GM21723 (cell line): ENCODE measurements at regions not wholly inside any gene's neighbourhood (a gene's known extent, or its start where the extent isn't known, plus 50 kb on each side); places are given as distances from the start of the nearest gene placed in this dataset.

ENCODE experiments used
- ATAC-seq: cut with Tn5 transposase; IDR thresholded peaks from one replicate; pipeline ENCODE4 v1.9.1; 2021; ENCODE audit warnings: mild to moderate bottlenecking, moderate library complexity; ENCODE audit not compliant: unreplicated experiment

DNA sequence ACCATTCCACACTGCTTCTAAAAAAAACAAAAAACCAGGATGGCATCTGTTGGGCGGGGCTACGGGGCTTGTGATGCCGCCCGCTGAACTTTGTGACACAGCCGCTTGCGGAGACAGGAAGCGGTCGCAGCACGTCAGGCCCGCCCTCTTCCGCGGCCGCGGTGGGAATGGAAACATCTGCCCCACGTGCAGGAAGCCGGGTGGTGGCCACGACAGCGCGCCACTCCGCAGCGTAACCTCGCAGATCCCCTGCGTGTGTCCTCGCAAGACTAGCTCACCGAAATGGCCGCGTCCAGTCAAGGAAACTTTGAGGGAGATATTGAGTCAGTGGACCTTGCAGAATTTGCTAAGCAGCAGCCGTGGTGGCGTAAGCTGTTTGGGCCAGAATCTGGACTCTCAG, 168.5 kb downstream of the SUCLG1 start:
- no peak for ATAC-seq

DNA sequence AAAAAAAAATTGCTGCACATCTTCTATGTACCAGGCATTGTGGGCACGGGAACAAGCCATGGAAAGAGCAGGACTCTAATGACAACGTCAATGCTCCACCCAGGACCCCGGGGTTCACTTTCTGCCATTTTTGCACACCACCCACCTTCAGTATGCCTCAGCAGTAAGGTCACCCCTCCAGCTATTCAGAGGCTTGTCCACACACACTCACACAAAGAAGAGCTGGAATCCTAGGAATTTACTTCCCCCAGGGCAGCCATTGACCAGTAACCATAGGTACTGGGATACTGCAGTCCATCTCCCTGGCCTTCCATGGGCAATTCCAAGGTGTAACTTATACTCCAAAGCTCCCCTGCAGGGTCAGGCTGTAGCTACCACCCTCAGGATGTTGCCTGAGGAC, 170.8 kb downstream of the SUCLG1 start:
- ATAC-seq: no peak

DNA sequence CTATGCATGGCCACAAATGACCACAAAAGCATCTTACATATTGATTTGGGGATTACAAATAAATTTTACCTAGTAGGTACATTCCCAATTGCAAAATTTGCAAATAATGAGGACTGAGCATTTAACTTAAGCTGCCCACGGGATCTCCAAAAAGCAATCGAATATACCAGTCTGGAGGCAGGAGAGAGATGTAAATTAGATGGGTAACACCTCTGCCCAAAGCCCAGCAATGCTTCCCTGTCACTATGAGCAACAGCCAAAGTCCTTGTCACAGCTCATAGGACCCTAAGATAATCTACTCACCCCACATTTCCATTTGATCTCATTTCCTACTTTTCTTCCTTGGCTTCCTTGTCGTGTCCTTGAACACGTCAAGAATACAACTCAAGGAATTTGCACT, 172.2 kb downstream of the SUCLG1 start:
- ATAC-seq: no peak

DNA sequence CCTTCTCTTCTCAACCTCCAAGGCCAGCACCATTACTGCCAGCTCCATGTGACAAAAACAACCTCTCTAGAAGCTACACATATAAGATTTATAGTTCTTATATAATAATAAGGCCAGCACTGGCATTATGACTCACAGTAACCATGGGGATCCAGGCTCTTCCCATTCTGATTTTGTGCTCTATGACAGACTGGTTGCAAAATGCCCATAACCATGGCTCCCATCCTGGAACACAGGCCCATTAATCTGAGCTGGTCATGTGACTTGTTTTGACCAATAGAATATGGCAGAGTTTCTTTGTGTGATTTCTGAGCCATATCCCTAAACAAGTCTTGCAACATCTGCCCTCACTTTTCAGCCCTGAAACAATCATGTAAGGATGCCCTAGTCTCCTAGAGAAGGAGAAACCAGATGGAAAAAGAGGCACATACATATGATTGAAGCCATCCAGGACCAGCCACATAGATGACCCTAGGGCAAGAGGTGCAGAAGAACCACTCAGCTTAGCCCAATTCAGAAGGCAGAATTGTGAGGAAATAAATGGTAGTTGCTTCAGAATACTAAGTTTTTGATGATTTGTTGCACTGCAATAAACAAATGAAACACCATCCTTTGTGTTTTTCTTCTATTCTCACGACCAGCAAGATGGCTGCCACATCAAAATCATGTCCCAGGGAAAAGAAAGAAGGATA, 173.9 kb downstream of the SUCLG1 start:
- no peak for ATAC-seq

DNA sequence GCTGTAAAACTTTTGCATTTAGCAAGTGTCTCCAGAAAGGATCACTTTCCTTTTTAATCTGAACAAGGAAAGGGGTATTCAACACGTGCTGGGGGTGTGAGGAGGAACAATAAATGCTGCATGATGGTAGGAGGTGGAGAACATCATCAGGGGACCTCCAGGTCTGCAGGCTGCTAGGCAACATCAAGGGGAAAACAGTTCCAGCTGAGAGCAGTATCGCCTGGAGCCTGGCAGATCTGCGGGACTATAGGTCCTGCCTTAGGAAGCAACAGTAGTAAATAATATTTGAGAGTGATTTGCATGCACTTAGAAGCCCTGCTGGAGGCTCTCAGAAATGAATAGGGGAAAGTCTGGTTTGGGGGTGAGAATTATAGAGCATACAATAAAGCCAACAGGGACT, 175.6 kb downstream of the SUCLG1 start:
- ATAC-seq: no peak

DNA sequence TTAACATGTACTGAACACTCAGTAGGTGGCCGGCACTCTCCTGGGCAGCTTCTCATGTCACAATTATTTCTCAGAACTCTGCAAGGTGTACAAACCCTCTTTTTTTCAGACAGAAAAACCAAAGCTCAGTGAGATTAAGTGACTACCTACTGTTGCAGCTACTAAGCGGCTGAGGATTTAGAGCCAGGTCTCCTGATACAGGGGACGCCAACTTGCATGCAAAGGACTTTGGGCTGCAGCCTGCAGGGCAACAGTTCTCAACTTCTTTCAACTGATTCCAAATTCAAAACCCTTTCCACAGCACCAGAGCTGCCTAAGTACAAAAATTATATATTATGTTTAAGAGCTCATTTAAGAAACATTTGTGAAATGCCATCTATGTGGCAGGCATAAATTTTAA, 177.6 kb downstream of the SUCLG1 start:
- no peak for ATAC-seq

- no peak for ATAC-seq
These were observed 178.2 kb downstream of the SUCLG1 start for GRCh38 chr2:84280873-84281272.

- ATAC-seq: no peak
These were observed 180.7 kb downstream of the SUCLG1 start for GRCh38 chr2:84278386-84278785.

- no peak for ATAC-seq
These were observed 182.4 kb downstream of the SUCLG1 start for GRCh38 chr2:84276590-84277255.

GRCh38 chr2:84273406-84273805, 185.7 kb downstream of the SUCLG1 start:
- ATAC-seq: no peak

DNA sequence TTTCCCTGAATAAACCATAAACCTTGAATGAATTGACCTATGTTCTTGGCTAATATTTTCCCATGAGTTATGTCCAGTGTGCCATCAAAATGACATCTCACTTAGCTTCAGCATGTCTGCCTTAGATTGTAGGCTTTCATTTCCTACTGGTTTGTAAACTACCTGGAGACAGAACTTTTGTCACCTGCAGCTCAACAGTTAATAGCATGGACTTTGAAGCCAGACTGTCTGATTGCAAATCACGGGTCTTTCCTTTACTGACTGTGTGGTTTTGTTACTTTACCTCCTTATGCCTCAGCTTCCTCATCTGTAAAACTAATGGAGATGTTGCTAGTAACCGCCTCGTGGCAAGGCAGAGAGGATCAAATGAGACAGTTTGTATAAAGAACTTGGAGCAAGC, 187.1 kb downstream of the SUCLG1 start:
- ATAC-seq: no peak

DNA sequence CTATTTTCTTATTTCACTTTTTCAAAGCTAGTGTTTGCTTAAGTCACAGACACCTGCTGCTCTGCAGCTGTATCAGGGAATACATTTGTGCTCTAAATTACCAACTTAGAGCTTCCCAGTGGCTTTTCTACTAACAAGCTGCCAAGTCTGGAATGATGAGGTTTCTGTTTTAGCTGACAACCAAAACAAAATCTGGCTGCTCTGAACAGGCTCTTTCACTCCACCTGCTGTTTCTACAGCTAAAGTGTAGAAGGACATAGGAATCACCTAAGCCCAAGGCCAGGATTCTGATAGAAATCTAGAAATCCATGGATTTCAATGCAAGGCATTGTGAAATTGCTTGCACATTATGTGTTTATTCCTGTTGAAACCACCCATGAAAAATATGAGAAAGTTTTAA, 201.2 kb downstream of the SUCLG1 start:
- ATAC-seq: no peak

GRCh38 chr2:84251651-84252302, 207.3 kb downstream of the SUCLG1 start:
- ATAC-seq: no peak

- no peak for ATAC-seq
These were observed 209.9 kb downstream of the SUCLG1 start for GRCh38 chr2:84249140-84249539.

- no peak for ATAC-seq
These were observed 211.5 kb downstream of the SUCLG1 start for GRCh38 chr2:84247532-84247931.

GRCh38 chr2:84243788-84244733, 215.0 kb downstream of the SUCLG1 start:
- no peak for ATAC-seq

DNA sequence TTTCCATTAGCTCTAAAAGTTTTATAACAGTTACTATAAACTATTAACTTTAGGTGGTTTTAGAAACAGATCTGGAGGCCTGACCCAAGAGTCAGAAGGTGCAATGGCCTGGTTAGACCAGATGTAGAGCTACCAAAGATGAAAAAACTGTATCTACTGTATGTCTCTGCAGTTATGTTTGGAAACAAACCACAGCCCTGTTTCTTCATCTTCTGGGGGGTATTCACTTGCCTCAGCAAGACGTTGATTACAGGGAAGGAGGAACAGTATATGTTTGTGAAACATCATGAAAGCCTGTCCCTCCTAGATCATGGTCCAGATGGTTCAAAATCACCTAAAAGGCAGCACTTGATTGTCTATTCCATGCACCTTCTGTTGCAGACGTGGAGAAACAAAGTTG, 220.2 kb downstream of the SUCLG1 start:
- ATAC-seq: no peak

DNA sequence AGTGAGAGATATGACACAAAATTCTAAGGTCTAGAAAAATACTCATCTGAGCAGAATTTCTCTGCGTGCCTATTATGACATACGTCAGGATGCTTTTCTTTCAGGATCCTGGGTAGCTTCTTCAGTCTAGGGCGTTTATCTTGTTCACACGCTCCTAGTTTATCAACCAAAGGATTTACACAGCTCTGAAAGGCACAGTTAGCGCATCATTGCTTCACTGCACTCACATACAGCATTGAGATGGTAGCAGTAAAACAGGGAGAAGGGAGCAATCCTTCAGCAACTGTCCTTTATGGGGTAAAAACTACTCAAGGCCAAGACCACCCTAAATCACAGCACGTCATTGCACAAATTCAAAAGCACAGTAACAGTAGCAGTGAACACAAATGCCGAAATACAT, 222.8 kb downstream of the SUCLG1 start:
- no peak for ATAC-seq

- ATAC-seq: no peak
These were observed 225.0 kb downstream of the SUCLG1 start for GRCh38 chr2:84234103-84234502.

DNA sequence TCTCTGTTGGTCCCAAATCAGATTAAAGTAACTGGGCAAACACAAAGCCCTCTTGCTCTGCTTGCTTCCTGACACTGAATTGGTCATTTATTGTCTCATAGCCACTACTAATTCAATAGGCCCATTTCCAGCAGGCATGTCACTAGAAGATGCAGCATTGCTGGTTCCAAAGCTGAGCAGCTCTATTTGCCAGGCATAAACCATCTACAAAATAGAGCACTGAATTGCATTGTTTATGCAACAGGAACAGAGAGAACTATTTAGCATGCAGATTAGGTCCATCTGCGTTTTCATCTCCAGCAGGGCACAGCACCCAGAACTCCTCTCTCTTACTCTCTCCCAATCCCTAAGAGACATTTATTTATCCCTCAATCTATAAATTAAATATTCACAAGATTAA, 227.6 kb downstream of the SUCLG1 start:
- ATAC-seq: no peak

DNA sequence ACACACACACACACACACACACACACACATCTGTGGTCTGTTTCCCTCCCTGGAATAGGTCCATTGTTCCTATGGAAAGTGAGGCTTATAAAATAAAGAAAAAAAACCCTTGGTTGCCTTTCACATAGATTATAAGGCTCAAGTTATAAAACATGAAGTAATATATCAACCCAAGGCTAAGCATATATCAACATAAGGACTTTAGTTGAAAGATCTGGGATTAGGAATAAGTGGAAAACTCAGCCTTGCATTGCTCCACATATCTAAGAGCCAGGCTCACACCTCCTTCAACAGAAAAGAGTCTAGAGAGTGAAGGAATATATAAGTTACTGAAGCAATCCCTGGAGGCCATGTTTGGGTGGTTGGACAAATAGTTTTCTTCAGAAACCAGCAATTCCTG, 235.0 kb downstream of the SUCLG1 start:
- ATAC-seq: no peak
